NCI-H510A (cell line): ENCODE measurements at regions not wholly inside any gene's neighbourhood (a gene's known extent, or its start where the extent isn't known, plus 50 kb on each side); places are given as distances from the start of the nearest gene placed in this dataset.

Experiments
- DNase-seq: peaks from one replicate; lab custom pipeline; 2025; lab: John Stamatoyannopoulos, UW

DNA sequence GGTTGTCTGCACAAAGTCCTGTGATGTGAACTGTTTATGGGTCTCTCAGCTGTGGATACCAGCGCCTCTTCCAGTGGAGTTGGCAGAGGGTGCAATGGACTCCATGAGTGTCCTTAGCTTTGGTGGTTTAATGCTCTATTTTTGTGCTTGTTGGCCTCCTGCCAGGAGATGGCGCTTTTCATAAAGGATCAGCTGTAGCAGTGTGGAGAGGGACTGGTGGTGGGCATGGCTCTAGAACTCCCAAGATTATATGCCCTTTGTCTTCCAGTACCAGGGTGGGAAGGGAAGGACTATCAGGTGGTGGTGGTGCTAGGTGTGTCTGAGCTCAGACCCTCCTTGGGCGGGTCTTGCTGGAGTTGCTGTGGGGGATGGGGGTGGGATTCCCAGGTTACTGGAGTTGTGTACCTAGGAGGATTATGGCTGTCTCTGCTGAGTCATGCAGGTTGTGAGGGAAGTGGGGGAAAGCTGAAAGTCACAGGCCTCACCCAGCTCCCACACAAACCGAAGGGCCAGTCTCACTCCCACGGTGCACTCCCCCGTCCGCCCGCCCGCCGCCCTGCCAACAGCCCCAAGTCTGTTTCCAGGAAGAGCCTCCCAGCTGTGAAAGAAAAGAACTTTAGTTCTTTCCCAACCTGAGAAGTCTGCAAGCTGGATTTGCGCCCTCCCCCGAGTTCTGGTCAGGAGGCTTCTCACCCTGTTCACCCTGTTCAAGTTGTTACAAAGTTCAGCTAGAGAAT is 108.1 kb downstream of the MARCO start:
- DNase-seq = no peak
